Kidney epithelial cell (primary cell): ENCODE measurements at regions not wholly inside any gene's neighbourhood (a gene's known extent, or its start where the extent isn't known, plus 50 kb on each side); places are given as distances from the start of the nearest gene placed in this dataset.
"Not testable (repeated sequence)": the region's sequence is repeated elsewhere in the genome, so short reads cannot be mapped to it uniquely, and the experiment has no call there.

ENCODE experiments used
- DNase-seq: peaks from one replicate; pipeline ENCODE4 v3.0.0-alpha.2; 2010; ENCODE audit warnings: low read depth
- H3K27me3 ChIP-seq: 2 replicates; pipeline ENCODE4 v1.6.0; 2011; ENCODE audit warnings: low read length; ENCODE audit not compliant: control insufficient read depth, insufficient read depth
- H3K36me3 ChIP-seq: 2 replicates; pipeline ENCODE4 v1.5.1; 2011; ENCODE audit warnings: low read length; ENCODE audit not compliant: control insufficient read depth, insufficient read depth
- H3K4me3 ChIP-seq: 2 replicates; pipeline ENCODE4 v1.5.1; 2011; ENCODE audit warnings: low read depth, mild to moderate bottlenecking, control low read depth, low read length
- CTCF ChIP-seq: IDR thresholded peaks from 2 replicates; pipeline ENCODE4 v1.5.1; 2011; ENCODE audit warnings: mild to moderate bottlenecking, moderate library complexity, low read length, control low read depth, inconsistent platforms; ENCODE audit not compliant: insufficient read depth, poor library complexity, severe bottlenecking

- no peak for TF ChIP-seq CTCF
Observed at GRCh38 chr2:77640924-77641323, 118.7 kb upstream of the LRRTM4 start.

GRCh38 chr2:77642339-77642738, 120.2 kb upstream of the LRRTM4 start:
- no peak for TF ChIP-seq CTCF
- Histone ChIP-seq H3K36me3 (no peaks in the 10 kb centered on the region), H3K27me3 (no peaks in the 10 kb centered on the region), H3K4me3 (no peak overlapping the region)
- DNase-seq: no peak

More at GRCh38 chr2:77640924-77641323, 118.7 kb upstream of the LRRTM4 start:
- no peaks in the 10 kb centered on the region for H3K36me3 ChIP-seq
- H3K27me3 ChIP-seq: no peaks in the 10 kb centered on the region
- H3K4me3 ChIP-seq: no peak overlapping the region
- no peak for DNase-seq

- Histone ChIP-seq H3K36me3 (no peaks in the 10 kb centered on the region), H3K27me3 (no peaks in the 10 kb centered on the region), H3K4me3 (no peak overlapping the region)
- TF ChIP-seq CTCF: no peak
- DNase-seq: no peak
Observed at GRCh38 chr2:77649856-77650255, 127.7 kb upstream of the LRRTM4 start.

- DNase-seq: no peak
- no peak overlapping the region for H3K4me3 ChIP-seq
- TF ChIP-seq CTCF: no peak
- no peaks in the 10 kb centered on the region for H3K27me3 ChIP-seq
- H3K36me3 ChIP-seq: no peaks in the 10 kb centered on the region
Observed at GRCh38 chr2:77652499-77652898, 130.3 kb upstream of the LRRTM4 start.

GRCh38 chr2:77664491-77664890, 142.3 kb upstream of the LRRTM4 start:
- no peak for DNase-seq
- H3K27me3 ChIP-seq: no peaks in the 10 kb centered on the region
- no peak overlapping the region for H3K4me3 ChIP-seq
- no peak for TF ChIP-seq CTCF
- no peaks in the 10 kb centered on the region for H3K36me3 ChIP-seq

- DNase-seq: no peak
- no peak for TF ChIP-seq CTCF
- Histone ChIP-seq H3K27me3 (no peaks in the 10 kb centered on the region), H3K36me3 (no peaks in the 10 kb centered on the region), H3K4me3 (no peak overlapping the region)
Observed at GRCh38 chr2:77666251-77666980, 144.2 kb upstream of the LRRTM4 start.

GRCh38 chr2:77684543-77685319, 162.6 kb upstream of the LRRTM4 start:
- H3K27me3 ChIP-seq, H3K36me3 ChIP-seq, DNase-seq, H3K4me3 ChIP-seq: not testable (repeated sequence)
